HG03565 (cell line): ENCODE measurements at regions not wholly inside any gene's neighbourhood (a gene's known extent, or its start where the extent isn't known, plus 50 kb on each side); places are given as distances from the start of the nearest gene placed in this dataset.
"Not testable (repeated sequence)": the region's sequence is repeated elsewhere in the genome, so short reads cannot be mapped to it uniquely, and the experiment has no call there.

Source experiments
- ATAC-seq: cut with Tn5 transposase; IDR thresholded peaks from one replicate; pipeline ENCODE4 v1.9.1; 2021; ENCODE audit warnings: mild to moderate bottlenecking, moderate library complexity; ENCODE audit not compliant: unreplicated experiment

DNA sequence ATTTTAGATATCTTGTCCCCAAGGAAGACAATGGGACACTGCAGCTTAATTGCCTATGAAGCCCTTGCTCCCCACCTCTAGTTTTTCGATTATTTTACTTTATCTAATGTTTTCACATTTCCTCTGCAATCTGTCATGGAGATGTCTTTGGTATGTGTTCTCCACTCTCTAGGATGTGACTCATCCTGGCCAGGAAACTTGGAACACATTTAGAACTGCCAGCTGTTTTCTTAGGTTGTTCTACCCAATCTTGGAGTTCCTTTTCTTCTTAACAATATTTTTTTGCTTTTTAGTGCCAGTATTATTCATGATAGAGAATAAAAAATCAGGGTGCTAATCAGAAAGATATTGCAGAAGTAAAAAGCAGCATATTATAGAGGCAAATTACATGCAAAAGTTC is 101.7 kb upstream of the CLEC14A start:
- ATAC-seq: no peak

DNA sequence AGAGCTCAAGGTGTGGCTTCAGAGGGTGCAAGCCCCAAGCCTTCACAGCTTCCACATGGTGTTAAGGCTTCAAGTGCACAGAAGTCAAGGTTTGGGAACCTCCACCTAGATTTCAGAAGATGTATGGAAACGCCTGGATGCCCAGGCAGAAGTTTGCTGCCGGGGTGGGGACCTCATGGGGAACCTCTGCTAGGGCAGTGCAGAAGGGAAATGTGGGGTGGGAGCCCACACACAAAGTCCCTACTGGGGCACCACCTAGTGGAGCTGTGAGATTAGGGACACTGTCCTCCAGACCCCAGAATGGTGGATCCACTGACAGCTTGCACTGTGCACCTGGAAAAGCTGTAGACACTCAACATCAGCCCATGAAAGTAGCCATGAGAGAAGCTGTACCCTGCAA is 99.6 kb upstream of the CLEC14A start:
- not testable (repeated sequence) for ATAC-seq

DNA sequence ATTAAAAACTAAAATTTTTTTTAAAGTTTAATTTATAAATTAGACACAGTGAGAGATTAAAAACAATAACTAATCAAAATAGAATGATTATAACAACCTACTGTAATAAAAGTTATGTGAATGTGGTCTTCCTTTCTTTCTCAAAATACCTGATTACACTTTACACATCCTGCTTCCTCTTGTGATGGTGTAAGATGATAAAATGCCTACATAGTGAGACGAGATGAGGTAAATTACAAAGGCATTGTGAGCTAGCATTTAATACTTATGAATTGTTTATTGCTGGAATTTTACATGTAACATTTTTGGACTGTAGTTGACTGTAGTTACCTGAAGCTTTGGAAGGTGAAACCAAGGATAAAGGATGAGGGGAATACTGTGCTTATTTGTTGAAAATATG is 94.2 kb upstream of the CLEC14A start:
- no peak for ATAC-seq

DNA sequence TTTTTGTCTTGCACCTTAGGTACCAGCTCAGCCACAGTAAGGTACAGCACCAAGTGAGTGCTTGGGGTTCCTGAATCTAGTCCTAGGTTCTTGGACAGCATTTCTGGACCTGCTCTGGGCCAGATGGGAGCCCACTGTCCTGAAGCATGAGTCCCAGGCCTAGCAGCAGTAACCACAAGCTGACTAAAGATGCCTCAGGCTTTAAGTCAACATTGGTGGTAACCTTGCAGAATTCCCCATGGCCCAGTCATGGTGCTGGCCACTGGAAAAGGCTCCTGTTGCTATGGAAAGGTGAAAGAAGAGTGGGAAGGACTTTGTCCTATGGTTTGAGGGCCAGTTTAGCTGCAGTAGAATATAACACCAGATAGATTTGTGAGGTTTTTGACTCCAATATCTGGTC is 86.9 kb upstream of the CLEC14A start:
- ATAC-seq: no peak

DNA sequence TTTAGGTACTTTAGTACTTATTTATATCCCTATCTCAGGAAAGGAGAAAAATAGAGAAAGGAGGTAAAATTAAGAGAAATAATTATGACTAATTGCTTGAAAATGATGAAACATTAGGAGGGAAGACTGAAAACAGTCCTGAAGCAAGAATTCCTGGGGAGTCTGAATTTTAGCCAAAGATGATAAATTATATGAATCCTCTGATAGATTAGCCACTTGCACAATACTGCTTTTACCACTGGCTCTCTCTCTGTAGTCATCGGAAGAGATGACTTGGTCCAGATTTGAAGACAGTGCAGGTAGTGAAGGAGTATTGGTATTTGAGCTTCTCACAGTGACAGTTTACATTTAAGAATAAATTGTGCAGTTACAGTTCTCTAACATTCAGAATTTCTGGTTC is 83.8 kb upstream of the CLEC14A start:
- ATAC-seq: no peak

DNA sequence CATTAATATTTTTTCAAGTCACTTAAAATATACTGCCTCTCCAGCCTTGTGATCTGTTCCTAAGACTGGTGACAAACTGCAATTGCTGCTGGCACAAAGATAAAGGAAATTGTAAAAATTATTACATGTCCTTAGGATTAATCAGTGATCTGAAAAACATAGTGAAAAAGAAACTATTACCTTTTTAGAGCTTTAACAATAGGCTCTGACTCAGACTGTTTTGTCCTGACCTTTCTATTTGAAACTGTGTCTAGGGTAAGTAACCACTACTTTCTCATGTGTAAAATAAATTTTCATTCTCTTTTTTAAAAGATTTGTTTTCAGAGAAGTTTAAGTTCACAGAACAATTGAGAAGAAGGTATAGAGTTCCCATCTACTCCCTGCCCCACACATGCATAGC is 80.4 kb upstream of the CLEC14A start:
- no peak for ATAC-seq

DNA sequence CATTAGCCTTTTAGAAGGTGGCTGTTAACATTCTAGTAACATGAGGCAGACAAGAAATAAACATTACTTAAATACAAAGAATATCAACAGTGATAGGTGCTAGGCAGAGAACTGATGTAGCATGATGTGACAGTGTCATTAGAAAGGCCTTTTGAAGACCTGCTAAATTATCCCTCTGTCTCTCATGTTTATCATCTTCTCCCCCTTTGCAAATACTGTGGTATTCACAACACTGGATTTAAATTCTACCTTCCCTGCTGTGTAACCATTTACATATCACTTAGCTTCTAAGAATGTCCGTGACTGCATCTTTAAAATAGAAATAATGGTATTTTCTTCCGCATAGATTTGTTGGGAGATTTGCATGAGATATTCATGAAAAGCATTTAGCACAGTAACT is 74.4 kb upstream of the CLEC14A start:
- ATAC-seq: no peak

DNA sequence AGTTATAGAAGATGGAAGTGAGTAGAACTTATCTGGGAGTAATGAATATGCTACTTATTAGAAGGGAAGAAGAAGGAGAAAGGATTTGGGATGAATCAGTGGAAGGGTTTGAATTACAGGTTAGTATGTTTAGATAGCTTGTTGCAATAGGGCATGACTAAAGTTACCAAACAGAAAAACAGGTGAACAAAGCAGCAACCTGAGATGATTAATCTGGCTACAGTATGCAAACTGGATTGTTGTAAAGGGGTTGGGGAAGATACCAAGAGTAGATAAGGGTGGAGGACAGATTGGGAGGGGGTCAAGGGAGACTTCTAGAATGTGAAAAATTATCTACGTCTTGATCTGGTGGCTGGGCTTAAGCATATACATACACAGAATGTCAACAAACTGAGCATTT is 73.4 kb upstream of the CLEC14A start:
- no peak for ATAC-seq

DNA sequence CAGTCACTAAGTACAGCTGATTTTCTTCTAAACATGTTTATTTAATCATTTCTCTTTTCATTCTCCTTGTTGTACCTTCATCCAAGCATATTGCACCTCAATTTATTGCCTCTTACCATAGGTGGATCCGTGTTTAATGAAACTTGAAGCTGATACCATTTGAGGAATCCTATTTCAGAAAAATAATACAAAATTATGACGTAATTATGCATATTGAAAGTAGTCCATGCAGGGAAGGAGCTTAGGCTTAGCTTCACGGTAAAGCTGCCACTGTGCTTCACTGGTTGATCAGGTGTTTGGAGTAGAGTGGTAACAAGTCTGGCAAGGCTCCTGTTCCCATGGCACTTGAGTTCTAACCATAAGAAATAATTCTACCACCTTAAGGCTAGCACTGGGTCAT is 61.0 kb upstream of the CLEC14A start:
- no peak for ATAC-seq

DNA sequence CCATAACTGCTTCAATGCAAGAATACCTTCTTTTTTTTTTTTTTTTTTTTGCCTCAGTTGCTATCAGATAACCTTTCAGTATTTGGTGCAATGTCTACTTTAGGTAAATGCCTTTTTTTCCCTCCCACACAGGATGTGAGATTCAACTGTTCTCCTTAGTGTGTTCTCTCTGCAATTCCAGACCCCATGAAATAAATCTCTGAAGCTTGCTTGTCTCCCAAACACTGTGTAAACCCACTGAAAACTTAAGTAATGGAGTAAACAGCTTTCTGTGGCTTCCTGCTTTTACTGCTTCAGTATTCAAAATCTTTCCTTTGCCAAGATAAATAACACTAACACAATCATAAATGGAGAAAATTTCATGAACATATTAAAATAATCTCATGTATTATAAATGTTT is 55.8 kb upstream of the CLEC14A start:
- no peak for ATAC-seq

DNA sequence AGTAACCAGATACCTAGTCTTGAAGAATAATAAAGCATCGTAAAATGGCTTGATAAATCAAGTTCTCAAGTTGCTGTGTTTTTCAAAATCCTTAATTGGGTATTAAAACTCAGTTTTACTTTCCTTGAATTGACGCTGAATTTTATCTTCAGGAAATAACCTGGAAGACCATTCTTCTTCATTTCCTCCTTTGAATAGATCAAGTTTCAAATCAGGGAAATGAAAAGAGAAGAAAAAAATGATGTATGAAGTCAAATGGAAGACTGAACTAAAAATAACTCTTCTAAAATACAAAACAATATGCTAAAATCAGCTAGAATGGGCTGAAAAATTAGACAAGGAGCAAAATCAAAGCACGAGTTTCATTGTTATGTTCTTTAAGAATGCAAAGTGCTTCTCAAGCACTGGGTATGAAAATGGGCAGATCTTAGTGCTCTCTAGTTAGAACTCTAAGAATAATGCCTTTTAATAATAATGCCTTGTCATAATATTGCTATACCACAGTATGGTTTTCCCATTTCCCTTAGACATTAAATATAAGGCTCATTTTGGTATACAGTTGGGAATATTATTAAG is 54.6 kb upstream of the CLEC14A start:
- ATAC-seq: no peak

DNA sequence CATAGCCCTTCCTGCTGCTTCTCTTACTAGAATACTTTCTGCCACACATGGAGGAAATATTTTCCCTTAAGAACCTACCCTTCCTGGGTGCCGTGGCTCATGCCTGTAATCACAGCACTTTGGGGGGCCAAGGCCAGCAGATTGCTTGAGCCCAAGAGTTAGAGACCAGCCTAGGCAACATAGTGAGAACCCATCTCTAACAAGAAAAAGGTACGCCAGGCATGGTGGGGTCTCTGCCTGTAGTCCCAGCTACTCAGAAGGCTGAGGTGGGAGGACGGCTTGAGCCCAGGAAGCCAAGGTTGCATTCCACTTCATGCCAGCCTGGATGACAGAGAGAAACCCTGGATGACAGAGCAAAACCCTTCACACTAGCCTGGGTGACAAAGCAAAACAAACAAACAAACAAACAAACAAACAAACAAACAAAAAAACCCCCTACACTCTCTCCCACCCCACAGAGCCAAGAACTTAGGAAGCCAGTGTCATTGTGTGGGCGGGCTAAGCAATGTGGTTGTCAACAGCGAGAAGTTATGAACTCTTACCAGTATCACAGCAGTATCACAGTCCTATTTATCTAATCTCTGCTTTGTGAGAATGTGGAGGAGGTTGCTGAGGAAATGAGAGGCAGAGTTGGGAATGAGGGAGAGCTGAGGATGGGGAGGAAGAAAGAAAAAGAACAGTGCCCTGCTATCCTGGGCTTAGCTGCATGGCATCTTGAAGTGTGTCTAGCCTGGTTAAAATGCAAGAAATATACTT is 53.8 kb upstream of the CLEC14A start:
- no peak for ATAC-seq
